Activated naive CD4-positive, alpha-beta T cell treated with anti-CD3 and anti-CD28 coated beads, Interleukin-2, amount 50 U/mL, for 72 hours (primary cell): ENCODE measurements at regions not wholly inside any gene's neighbourhood (a gene's known extent, or its start where the extent isn't known, plus 50 kb on each side); places are given as distances from the start of the nearest gene placed in this dataset.
A peak's percentile ranks its signal among the peaks of the same experiment; 100 is the strongest.

Experiments
- ATAC-seq, 2 donors: fragments of 150-1000 bp; cut with Tn5 transposase; 2 replicates each; pipeline ENCODE4 v1.10.0; 2021; ENCODE audit warnings: mild to moderate bottlenecking in 2 of 2, moderate library complexity in 2 of 2
- DNase-seq, 2 donors: peaks; one replicate each; pipeline ENCODE4 v3.0.0; 2021 to 2022; ENCODE audit warnings: low spot score in 2 of 2
- H3K27ac Mint-ChIP-seq, 2 donors: one replicate each; pipeline ENCODE4 v1.8.0; 2022; ENCODE audit warnings: mild to moderate bottlenecking in 2 of 2, mixed read lengths in 2 of 2
- H3K36me3 Mint-ChIP-seq, 2 donors: one replicate each; pipeline ENCODE4 v1.8.0; 2022; ENCODE audit warnings: mixed read lengths in 2 of 2
- H3K9me3 Mint-ChIP-seq, 2 donors: one replicate each; pipeline ENCODE4 v1.8.0; 2022; ENCODE audit warnings: mixed read lengths in 2 of 2

DNA sequence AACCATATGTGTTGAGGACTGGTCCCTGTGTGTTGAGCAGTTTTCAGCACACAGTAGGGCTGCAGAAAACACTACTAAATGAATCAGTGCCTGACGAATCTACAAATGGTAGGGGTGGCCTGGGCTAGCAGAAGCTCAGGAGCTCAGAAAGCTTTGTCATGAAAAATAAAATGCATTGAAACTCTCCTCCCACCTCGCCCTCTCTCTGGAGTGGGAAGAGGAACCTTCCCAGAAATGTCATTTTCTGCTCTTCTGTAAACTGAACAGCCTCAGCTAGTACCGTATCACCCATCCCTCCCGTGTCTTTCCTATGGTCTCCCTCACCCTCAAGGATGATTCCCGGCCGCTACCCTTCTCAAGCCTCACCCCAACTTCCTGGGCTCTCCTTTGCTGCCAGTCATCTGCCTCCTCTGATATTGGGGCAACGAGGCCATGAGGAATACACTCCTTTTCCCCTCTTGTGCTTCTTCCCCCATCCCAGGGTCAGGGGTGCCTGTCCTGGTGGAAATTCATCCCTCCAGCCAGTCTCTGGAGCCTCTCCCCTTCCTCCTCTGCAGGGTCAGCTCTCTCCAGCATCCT lies 734.5 kb downstream of the PTPRU start:
- DNase-seq (no peak), ATAC-seq (no peak)
- Mint-ChIP-seq H3K9me3 (peaks cover 6 to 19% of the 10 kb centered on the region in 2 donors), H3K36me3 (no peaks in the 10 kb centered on the region), H3K27ac (peak overlapping the region; percentile 6 to 87)

- DNase-seq (no peak), ATAC-seq (no peak)
- Mint-ChIP-seq H3K36me3 (no peaks in the 10 kb centered on the region), H3K9me3 (peaks cover 4 to 15% of the 10 kb centered on the region in 2 donors), H3K27ac (no peak overlapping the region)
Measured at GRCh38 chr1:29969576-29969975, 733.3 kb downstream of the PTPRU start.

DNA sequence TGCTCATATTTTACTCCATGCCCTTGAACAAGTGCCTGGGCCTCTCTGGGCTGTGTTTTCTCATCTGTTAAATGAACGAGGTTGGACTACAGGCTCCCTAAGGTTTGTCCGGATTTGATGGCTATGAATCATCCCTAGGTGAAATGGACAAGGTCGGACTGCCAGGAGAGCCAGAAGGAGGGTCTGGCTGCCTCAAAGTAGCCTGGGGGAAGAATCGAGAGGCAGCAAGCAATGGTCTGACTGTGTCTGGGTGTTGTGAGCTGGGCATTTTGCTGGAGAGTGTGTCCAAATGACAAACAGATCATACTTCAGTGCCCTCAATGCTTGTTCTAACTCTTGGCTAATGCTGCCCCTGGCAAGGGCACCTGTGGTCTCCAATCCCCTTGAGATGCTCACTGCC lies 730.9 kb downstream of the PTPRU start:
- ATAC-seq (no peak), DNase-seq (no peak)
- Mint-ChIP-seq H3K36me3 (no peaks in the 10 kb centered on the region), H3K27ac (no peak overlapping the region), H3K9me3 (peaks cover 4 to 8% of the 10 kb centered on the region in 2 donors)

DNA sequence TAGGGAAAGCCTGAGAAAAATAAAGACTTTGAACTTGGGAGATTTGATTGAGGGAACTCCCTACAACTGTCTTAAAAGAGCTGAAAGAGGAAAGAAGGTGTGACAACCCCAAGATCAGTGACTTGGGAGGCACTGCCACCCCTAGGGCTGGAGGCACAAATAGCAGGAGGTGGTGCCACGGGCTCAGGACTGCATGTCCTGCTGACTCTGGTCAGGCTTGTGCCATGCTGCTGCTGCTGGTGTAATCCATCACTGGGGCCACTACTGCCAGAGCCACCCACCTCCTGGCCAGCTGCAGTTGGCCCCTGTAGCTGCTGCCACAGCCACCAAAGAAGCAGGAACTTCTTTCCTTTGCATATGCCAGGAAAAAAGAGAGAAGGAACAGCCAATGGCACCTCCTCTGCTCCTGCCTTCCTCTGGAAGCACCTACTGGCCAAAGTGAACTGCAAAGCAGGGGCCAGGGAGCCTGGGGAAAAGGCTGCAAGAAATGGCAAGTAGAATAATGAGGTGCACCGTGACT lies 730.3 kb downstream of the PTPRU start:
- Mint-ChIP-seq H3K36me3 (no peaks in the 10 kb centered on the region), H3K9me3 (peaks cover 4 to 5% of the 10 kb centered on the region in 2 donors), H3K27ac (no peak overlapping the region)
- DNase-seq, result no peak
- ATAC-seq, result no peak

GRCh38 chr1:29964718-29965533 lies 728.6 kb downstream of the PTPRU start:
- peaks cover 0 to 4% of the 10 kb centered on the region in 2 donors for H3K9me3 Mint-ChIP-seq
- H3K27ac Mint-ChIP-seq, result no peak overlapping the region
- no peaks in the 10 kb centered on the region for H3K36me3 Mint-ChIP-seq
- DNase-seq (no peak), ATAC-seq (no peak)

- Mint-ChIP-seq H3K9me3 (peaks cover 0 to 1% of the 10 kb centered on the region in 2 donors), H3K36me3 (no peaks in the 10 kb centered on the region), H3K27ac (no peak overlapping the region)
- DNase-seq, result no peak
- ATAC-seq, result no peak
Measured at GRCh38 chr1:29963946-29964345, 727.6 kb downstream of the PTPRU start.

- Mint-ChIP-seq H3K36me3 (no peaks in the 10 kb centered on the region), H3K9me3 (no peaks in the 10 kb centered on the region), H3K27ac (no peak overlapping the region)
- DNase-seq (no peak), ATAC-seq (no peak)
Measured at GRCh38 chr1:29962831-29963247, 726.5 kb downstream of the PTPRU start.

DNA sequence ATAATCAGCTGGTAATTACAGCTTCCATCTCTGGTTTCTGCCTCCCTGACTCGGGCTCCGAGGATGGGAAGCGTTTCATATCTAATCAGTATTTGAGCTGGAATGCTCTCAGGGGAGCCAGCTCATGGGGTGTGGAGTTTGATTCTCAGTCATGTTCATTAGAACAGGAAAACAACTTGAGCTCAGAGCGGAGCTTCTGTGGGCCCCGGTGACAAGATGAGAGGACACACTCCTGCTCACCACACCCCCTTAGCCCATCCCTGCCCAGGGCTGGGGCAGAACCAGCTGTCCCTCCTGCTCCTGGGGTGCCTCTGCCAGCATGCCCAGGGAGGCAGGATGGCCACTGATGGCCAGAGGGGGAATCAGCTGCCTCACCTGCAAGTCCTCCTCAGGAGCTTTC lies 726.0 kb downstream of the PTPRU start:
- no peaks in the 10 kb centered on the region for H3K9me3 Mint-ChIP-seq
- H3K27ac Mint-ChIP-seq, result no peak overlapping the region
- ATAC-seq, result no peak

GRCh38 chr1:29961293-29962059 lies 725.2 kb downstream of the PTPRU start:
- ATAC-seq, result no peak
- DNase-seq, result no peak
- H3K36me3 Mint-ChIP-seq, result no peaks in the 10 kb centered on the region
- H3K9me3 Mint-ChIP-seq, result no peaks in the 10 kb centered on the region
- no peak overlapping the region for H3K27ac Mint-ChIP-seq

More for the DNA sequence above, 726.0 kb downstream of the PTPRU start:
- no peak for DNase-seq
- H3K36me3 Mint-ChIP-seq, result no peaks in the 10 kb centered on the region

DNA sequence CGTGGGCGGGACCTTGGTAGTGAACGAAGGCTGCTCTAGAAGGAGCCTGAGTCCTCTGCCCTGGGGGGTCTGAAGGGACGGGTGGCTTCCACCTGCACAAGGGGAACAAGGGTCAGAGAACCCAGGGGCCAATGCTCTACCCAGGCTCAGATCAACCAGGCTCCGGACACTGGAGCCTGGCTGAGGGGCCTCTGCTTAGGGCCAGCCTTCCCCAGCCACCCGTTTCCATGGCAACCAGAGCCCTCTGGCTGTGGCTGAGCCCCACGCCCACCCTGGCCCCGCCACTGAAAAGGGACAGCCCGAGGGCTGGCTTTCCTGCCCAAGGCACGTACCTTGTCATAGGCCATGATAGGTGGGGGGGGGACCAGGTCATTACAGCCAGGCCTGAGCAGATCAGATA lies 724.6 kb downstream of the PTPRU start:
- H3K27ac Mint-ChIP-seq, result no peak overlapping the region
- DNase-seq, result no peak

GRCh38 chr1:29960156-29960755 lies 723.9 kb downstream of the PTPRU start:
- Mint-ChIP-seq H3K9me3 (peaks cover 0 to 5% of the 10 kb centered on the region in 2 donors), H3K27ac (no peak overlapping the region), H3K36me3 (no peaks in the 10 kb centered on the region)
- DNase-seq (no peak), ATAC-seq (no peak)

More for the DNA sequence above, 724.6 kb downstream of the PTPRU start:
- Mint-ChIP-seq H3K36me3 (no peaks in the 10 kb centered on the region), H3K9me3 (peaks cover 0 to 4% of the 10 kb centered on the region in 2 donors)
- ATAC-seq, result no peak

- H3K27ac Mint-ChIP-seq, result no peak overlapping the region
- H3K36me3 Mint-ChIP-seq, result no peaks in the 10 kb centered on the region
- no peak for DNase-seq
- ATAC-seq, result no peak
- H3K9me3 Mint-ChIP-seq, result peaks cover 0 to 5% of the 10 kb centered on the region in 2 donors
Measured at GRCh38 chr1:29959356-29959755, 723.0 kb downstream of the PTPRU start.

DNA sequence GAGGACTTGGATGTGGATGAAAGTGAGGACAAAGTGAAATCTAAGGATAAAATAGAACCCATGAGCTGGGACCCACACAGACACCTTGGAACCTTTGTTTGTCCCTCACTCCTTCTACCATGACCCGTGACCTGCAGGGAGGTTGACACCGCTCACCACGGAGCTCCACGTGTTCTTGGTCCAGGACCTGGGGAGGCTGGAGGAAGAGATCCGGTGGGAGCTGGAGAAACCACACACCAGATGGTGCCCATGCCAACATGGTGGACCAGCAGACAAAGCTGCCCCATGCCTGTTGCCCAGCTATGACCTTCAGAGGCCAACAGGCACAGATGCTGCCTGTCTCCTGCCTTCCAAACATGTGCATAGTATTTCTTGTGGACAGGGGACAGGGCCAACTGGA lies 721.9 kb downstream of the PTPRU start:
- ATAC-seq (no peak), DNase-seq (no peak)
- Mint-ChIP-seq H3K27ac (no peak overlapping the region), H3K9me3 (peaks cover 0 to 5% of the 10 kb centered on the region in 2 donors), H3K36me3 (no peaks in the 10 kb centered on the region)

GRCh38 chr1:29956349-29957030 lies 720.2 kb downstream of the PTPRU start:
- peak overlapping the region in 1 of 2 donors; percentile 22 for H3K27ac Mint-ChIP-seq
- H3K36me3 Mint-ChIP-seq, result no peaks in the 10 kb centered on the region
- DNase-seq, result no peak
- H3K9me3 Mint-ChIP-seq, result peaks cover 0 to 5% of the 10 kb centered on the region in 2 donors
- peak in 1 of 2 donors; percentile 79 for ATAC-seq

GRCh38 chr1:29954591-29954990 lies 718.3 kb downstream of the PTPRU start:
- no peak for DNase-seq
- Mint-ChIP-seq H3K9me3 (peaks cover 0 to 5% of the 10 kb centered on the region in 2 donors), H3K27ac (no peak overlapping the region), H3K36me3 (no peaks in the 10 kb centered on the region)
- no peak for ATAC-seq

- Mint-ChIP-seq H3K36me3 (no peaks in the 10 kb centered on the region), H3K9me3 (peaks cover 0 to 5% of the 10 kb centered on the region in 2 donors), H3K27ac (no peak overlapping the region)
- ATAC-seq (no peak), DNase-seq (no peak)
Measured at GRCh38 chr1:29953961-29954360, 717.6 kb downstream of the PTPRU start.
